GM10266 (cell line): ENCODE measurements at regions not wholly inside any gene's neighbourhood (a gene's known extent, or its start where the extent isn't known, plus 50 kb on each side); places are given as distances from the start of the nearest gene placed in this dataset.

Source experiments
- DNase-seq: peaks from one replicate; pipeline ENCODE4 v3.0.0; 2012; ENCODE audit errors: extremely low spot score
- TF ChIP-seq, protein P1 (sequence below): IDR thresholded peaks from 2 replicates; pipeline ENCODE4 v1.5.1; 2012; ENCODE audit warnings: mild to moderate bottlenecking, low read depth; ENCODE audit not compliant: control insufficient read depth, insufficient read depth; ENCODE audit errors: missing control alignments

GRCh38 chr11:116230438-116230837 is 542.3 kb downstream of the BUD13 start:
- DNase-seq: no peak
- TF ChIP-seq, protein P1, sequence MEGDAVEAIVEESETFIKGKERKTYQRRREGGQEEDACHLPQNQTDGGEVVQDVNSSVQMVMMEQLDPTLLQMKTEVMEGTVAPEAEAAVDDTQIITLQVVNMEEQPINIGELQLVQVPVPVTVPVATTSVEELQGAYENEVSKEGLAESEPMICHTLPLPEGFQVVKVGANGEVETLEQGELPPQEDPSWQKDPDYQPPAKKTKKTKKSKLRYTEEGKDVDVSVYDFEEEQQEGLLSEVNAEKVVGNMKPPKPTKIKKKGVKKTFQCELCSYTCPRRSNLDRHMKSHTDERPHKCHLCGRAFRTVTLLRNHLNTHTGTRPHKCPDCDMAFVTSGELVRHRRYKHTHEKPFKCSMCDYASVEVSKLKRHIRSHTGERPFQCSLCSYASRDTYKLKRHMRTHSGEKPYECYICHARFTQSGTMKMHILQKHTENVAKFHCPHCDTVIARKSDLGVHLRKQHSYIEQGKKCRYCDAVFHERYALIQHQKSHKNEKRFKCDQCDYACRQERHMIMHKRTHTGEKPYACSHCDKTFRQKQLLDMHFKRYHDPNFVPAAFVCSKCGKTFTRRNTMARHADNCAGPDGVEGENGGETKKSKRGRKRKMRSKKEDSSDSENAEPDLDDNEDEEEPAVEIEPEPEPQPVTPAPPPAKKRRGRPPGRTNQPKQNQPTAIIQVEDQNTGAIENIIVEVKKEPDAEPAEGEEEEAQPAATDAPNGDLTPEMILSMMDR: no peak

GRCh38 chr11:116229236-116229970 is 543.4 kb downstream of the BUD13 start:
- TF ChIP-seq, protein P1: no peak
- no peak for DNase-seq

DNA sequence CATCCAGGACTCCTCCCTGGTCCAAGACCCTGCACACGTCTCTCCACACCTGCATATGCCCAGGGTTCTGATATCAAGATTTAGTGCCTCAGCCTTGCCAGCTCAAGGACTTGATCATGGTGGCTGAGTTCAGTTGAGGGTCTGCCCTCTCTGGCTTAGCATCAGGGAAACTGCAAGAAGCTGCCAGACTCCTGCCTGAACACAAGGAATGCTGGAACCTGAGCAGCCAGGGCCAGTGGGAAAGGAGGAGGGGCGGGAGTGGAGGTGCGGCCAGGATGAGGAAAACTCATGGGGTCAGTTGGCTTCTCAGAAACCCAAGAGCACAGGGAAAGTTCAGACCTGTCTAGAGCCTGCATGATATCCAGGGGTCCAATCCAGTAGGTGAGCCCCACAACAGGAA is 546.1 kb downstream of the BUD13 start:
- TF ChIP-seq, protein P1: no peak
- no peak for DNase-seq

DNA sequence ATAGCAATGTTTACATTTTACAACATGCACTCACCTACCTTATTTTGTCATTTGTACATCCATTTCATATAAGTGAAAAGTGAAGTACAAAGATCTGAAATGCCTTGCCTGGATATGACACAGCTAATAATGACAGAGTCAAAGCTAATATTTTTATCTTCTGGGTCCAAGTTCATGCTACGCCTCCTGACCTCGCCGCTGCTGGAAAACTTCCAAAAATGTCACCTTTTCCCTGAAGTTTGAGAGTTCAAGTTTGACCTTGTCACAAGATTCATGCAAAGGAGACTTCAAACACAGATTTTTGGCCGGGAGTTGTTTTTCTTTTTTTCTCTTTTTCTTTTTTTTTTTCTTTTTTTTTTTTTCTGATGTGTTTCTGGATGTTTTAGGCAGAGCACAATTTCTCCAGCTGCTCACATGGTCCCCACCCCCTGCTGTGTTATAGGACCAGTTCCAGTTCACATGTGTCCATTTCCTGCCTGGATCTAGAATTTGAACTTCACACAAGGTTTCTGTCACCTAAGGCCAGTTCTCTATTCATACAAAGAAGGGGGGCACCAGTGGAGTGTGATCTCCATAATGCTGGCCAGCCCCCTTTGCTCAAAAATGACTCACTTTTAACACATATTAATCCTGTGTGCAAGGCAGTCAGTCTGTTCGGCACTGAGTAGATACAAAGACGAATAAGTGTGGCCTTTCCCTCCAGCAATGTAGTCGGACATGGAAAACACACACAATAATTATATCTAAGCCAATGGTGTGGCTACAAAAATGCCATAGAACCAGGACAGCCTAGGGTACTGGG is 546.8 kb downstream of the BUD13 start:
- no peak for DNase-seq
- TF ChIP-seq, protein P1: no peak

- no peak for DNase-seq
- TF ChIP-seq, protein P1: no peak
These were observed 547.6 kb downstream of the BUD13 start for GRCh38 chr11:116225236-116225635.

DNA sequence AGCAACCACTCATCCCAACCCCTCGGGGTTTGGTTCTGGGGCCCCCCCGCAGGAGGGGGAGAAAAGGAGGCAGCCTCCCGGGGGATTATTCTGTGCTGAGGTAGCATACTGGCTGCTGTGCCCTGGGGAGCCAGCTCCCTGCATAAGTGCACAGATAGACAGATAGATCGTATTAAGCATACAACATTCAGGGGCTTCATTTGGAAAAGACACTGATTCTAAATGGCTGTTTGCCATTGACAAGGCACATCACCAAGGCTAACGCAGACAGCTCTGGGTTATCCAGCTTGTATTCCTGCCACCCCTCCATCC is 547.9 kb downstream of the BUD13 start:
- TF ChIP-seq, protein P1: no peak
- DNase-seq: no peak
